ENCODE measurements at regions not wholly inside any gene's neighbourhood (a gene's known extent, or its start where the extent isn't known, plus 50 kb on each side); places are given as distances from the start of the nearest gene placed in this dataset.

DNA sequence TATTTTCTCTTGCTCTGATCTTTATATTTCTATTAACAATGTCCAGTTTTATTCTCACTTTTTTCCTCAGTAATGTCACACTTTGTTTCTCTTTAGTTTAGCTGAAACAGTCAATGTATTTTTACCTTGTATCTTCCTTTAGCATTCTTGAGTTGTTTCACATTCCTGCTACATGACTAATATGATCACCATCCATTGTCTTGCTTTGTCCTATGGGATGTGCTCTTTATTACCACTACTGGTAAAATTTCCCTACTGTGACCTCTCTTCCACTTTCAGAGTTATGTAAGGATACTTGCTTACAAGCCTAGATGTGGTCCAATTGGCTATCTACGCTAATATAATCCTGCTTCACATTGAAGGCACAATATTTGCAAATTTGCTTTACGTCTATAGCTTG lies 457.9 kb downstream of the PIK3C3 start:
- no peak for DNase-seq

GRCh38 chr18:42413870-42414269 lies 458.8 kb downstream of the PIK3C3 start:
- no peak for DNase-seq

GRCh38 chr18:42414756-42415454 lies 459.9 kb downstream of the PIK3C3 start:
- no peak for DNase-seq

- no peak for DNase-seq
These were observed 462.2 kb downstream of the PIK3C3 start for GRCh38 chr18:42417189-42417588.

- no peak for DNase-seq
These were observed 463.1 kb downstream of the PIK3C3 start for GRCh38 chr18:42418121-42418520.

- DNase-seq, result no peak
These were observed 470.0 kb downstream of the PIK3C3 start for GRCh38 chr18:42425025-42425424.

GRCh38 chr18:42426496-42427015 lies 471.5 kb downstream of the PIK3C3 start:
- no peak for DNase-seq

DNA sequence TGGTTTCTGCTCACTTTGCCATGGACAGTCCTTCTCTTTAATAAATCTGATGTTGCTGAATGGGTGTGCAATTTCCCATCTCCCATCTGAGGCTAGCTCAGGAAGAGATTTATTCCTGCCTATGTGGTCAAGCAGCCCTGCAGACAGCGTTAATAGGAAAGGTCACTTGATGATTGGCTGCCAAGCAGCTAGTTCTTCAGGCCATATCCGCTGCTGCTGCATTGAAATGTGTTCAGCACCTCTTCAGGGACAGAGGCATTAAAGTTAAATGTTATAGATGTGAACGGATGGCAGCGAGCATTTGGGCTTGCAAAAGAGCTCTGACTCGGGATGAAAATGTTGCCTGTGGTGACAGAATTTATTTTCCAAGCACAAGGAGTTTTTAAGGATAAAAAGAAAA lies 474.2 kb downstream of the PIK3C3 start:
- DNase-seq, result no peak

- no peak for DNase-seq
These were observed 481.3 kb downstream of the PIK3C3 start for GRCh38 chr18:42436222-42436765.

GRCh38 chr18:42437001-42437400 lies 482.0 kb downstream of the PIK3C3 start:
- DNase-seq, result no peak

- no peak for DNase-seq
These were observed 482.6 kb downstream of the PIK3C3 start for GRCh38 chr18:42437646-42438045.

GRCh38 chr18:42442656-42443055 lies 487.6 kb downstream of the PIK3C3 start:
- no peak for DNase-seq

GRCh38 chr18:42444349-42444748 lies 489.3 kb downstream of the PIK3C3 start:
- DNase-seq, result no peak

- no peak for DNase-seq
These were observed 490.3 kb downstream of the PIK3C3 start for GRCh38 chr18:42445359-42445758.

DNA sequence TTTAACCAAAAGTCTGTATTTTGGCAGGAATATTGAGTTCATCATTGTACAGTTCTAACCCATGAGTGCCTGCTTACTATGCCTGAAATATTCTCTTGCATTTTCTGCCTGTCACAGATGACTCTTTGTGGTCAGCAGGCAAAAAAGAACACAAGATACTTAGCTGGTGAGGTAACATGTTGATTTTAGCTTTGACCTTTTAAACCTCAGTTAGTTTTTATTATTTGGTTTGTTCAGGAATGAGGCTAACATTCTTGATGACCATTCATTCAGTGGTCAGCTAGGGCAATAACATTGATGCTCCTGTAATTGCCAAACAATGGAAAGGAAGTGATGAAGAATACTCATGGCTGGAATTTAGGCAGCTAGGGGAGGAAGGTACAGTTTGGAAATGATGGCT lies 491.2 kb downstream of the PIK3C3 start:
- no peak for DNase-seq

GRCh38 chr18:42447688-42448087 lies 492.7 kb downstream of the PIK3C3 start:
- DNase-seq, result no peak

DNA sequence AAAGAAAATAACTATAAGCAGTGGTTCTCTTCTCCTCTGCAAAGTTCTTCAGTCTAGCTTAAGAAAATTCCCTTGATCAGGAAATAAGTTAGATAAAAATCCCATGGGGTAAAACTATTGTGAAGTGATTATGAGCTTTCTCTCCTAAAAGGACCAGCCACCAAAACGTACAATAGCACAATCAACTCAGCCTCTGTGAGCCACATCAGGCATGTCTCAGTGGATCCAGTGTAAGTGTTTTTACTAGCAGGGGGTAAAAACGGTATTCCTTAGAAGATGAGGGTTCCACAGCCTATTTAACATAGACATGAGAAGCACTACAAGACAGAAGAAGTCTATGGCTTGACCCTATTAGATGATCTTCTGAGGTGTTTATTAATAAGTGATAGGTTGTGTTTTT lies 503.2 kb downstream of the PIK3C3 start:
- DNase-seq, result no peak

GRCh38 chr18:42459873-42460272 lies 504.8 kb downstream of the PIK3C3 start:
- DNase-seq, result no peak

DNA sequence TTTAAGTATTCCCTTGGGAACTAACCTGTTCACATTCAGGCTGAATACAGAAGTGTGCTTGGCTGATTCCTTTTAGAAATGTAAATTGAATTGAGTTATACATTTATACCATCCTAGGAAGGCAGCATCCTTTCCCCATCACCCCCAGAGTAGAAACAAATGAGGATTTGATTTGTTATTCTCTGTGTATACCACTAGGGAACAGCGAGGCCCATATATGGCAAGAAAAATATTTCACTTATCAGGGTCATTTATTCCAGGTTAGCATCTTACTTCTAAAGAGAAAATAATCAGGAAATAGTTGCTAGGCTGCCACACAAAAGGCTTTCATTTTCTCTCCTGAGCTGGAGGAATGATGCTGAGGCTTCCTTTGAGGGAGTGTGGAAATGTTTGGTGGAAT lies 516.9 kb downstream of the PIK3C3 start:
- DNase-seq, result no peak

DNA sequence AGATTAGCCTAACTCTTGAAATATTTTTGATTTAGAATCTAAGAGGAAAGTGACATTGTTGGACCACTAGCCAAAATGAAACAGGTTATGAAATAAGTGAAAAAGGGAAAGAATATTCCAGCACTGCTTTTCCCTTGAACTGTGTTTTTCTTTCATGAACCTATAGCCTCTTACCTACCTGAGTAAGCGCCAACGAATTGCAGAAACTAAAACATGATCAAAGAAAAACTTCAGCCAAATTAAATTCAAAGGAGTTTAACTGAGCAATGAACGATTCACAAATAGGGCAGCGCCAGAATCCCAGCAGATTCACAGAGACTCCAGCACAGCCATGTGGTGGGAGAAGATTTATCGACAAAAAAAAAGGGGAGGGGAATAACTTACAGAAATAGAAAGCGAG lies 518.6 kb downstream of the PIK3C3 start:
- no peak for DNase-seq

GRCh38 chr18:42474577-42474976 lies 519.5 kb downstream of the PIK3C3 start:
- no peak for DNase-seq

- no peak for DNase-seq
These were observed 520.1 kb downstream of the PIK3C3 start for GRCh38 chr18:42475157-42475556.

GRCh38 chr18:42477267-42477666 lies 522.2 kb downstream of the PIK3C3 start:
- DNase-seq, result no peak

GRCh38 chr18:42480441-42480840 lies 525.4 kb downstream of the PIK3C3 start:
- DNase-seq, result no peak

DNA sequence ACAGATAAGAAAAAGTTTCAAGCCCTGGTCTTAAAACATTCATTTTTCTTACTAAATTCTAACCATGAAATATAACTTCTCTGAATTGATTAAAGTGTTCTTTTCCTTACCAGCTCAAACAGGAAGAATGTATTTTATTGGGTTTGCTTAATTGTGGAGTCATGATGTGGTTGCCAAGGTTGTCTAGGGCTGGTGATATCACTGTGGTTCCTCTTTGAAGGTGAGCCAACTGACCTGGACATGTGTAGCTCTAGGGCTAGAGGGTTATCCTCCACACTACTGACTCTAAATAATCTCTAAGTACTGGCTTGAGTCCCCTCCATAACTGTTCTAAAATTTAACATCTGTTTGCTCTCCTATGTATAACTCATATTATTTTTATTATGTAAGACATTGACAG lies 529.6 kb downstream of the PIK3C3 start:
- no peak for DNase-seq
